HEK293 (cell line): ENCODE measurements at regions not wholly inside any gene's neighbourhood (a gene's known extent, or its start where the extent isn't known, plus 50 kb on each side); places are given as distances from the start of the nearest gene placed in this dataset.

Experiments
- CTCF ChIA-PET: fragments of 350-600 bp; formaldehyde crosslinking; extraction: SDS; loops from one replicate; lab custom pipeline; 2021; ENCODE audit warnings: antibody characterized with exemption; lab: Yijun Ruan, JAX
- POLR2A ChIA-PET: fragments of 300-600 bp; formaldehyde crosslinking; extraction: SDS; loops from one replicate; lab custom pipeline; 2020; ENCODE audit warnings: antibody characterized with exemption, inconsistent platforms; lab: Yijun Ruan, JAX
- H3K27ac ChIP-seq: fragments of 200-500 bp; sonication (Bioruptor generic); 2 replicates; pipeline ENCODE4 v1.5.1; 2014; ENCODE audit warnings: low read depth, low read length, control low read depth, inconsistent platforms; ENCODE audit errors: extremely low read depth
- H3K36me3 ChIP-seq, 2 experiments: fragments of 200-500 bp in 1 of 2; sonication (Bioruptor generic) in 1 of 2; 1 replicate in 1 of 2; 2 replicates in 1 of 2; pipeline ENCODE4 v1.5.1; 2014 to 2017; ENCODE audit warnings: inconsistent platforms in 2 of 2, low read length in 2 of 2; ENCODE audit not compliant: control insufficient read depth in 2 of 2, insufficient read depth in 1 of 2
- H3K4me1 ChIP-seq: fragments of 200-500 bp; sonication (Bioruptor generic); 2 replicates; pipeline ENCODE4 v1.5.1; 2014; ENCODE audit warnings: mild to moderate bottlenecking, low read length, inconsistent platforms; ENCODE audit not compliant: control insufficient read depth, insufficient read depth
- H3K4me3 ChIP-seq: 2 replicates; pipeline ENCODE4 v1.5.1; 2011; ENCODE audit warnings: low read depth, mild to moderate bottlenecking, control low read depth, low read length, moderate library complexity
- H3K9me3 ChIP-seq: fragments of 200-500 bp; sonication (Bioruptor generic); 2 replicates; pipeline ENCODE4 v1.5.1; 2014; ENCODE audit warnings: low read depth, low read length, inconsistent platforms; ENCODE audit not compliant: control insufficient read depth, insufficient read depth
- EGR2 ChIP-seq: fragments of 450-650 bp; formaldehyde crosslinking; IDR thresholded peaks from 2 replicates; pipeline ENCODE4 v1.5.1; 2016; ENCODE audit warnings: low read depth, missing biosample characterization, missing genetic modification characterization
- GLIS2 ChIP-seq: fragments of 450-650 bp; formaldehyde crosslinking; IDR thresholded peaks from 2 replicates; pipeline ENCODE4 v1.5.1; 2016; ENCODE audit warnings: missing biosample characterization, missing genetic modification characterization
- KLF1 ChIP-seq: fragments of 450-650 bp; formaldehyde crosslinking; IDR thresholded peaks from 2 replicates; pipeline ENCODE4 v1.5.1; 2016; ENCODE audit warnings: missing biosample characterization, missing genetic modification characterization
- PRDM1 ChIP-seq: fragments of 450-650 bp; formaldehyde crosslinking; IDR thresholded peaks from 2 replicates; pipeline ENCODE4; 2016; ENCODE audit warnings: missing biosample characterization, missing genetic modification characterization
- SALL2 ChIP-seq: fragments of 450-650 bp; formaldehyde crosslinking; IDR thresholded peaks from 2 replicates; pipeline ENCODE4 v1.5.0; 2017; ENCODE audit warnings: missing biosample characterization, mild to moderate bottlenecking, missing genetic modification characterization, borderline replicate concordance
- SETDB1 ChIP-seq: IDR thresholded peaks from one replicate; pipeline ENCODE4 v1.6.1; 2017; ENCODE audit warnings: mild to moderate bottlenecking, low read length, moderate library complexity, mixed read lengths; ENCODE audit not compliant: insufficient read length
- YY2 ChIP-seq: fragments of 450-650 bp; formaldehyde crosslinking; IDR thresholded peaks from 2 replicates; pipeline ENCODE4 v1.5.1; 2016; ENCODE audit warnings: missing biosample characterization, missing genetic modification characterization
- ZIC2 ChIP-seq: fragments of 450-650 bp; formaldehyde crosslinking; IDR thresholded peaks from 2 replicates; pipeline ENCODE4 v1.5.1; 2016; ENCODE audit warnings: missing biosample characterization, missing genetic modification characterization
- ZNF155 ChIP-seq: fragments of 450-650 bp; formaldehyde crosslinking; IDR thresholded peaks from 2 replicates; pipeline ENCODE4 v1.5.1; 2016; ENCODE audit warnings: missing biosample characterization, missing genetic modification characterization
- ZNF24 ChIP-seq: fragments of 450-650 bp; formaldehyde crosslinking; IDR thresholded peaks from 2 replicates; pipeline ENCODE4 v1.5.1; 2016; ENCODE audit warnings: missing biosample characterization, missing genetic modification characterization
- ZNF324 ChIP-seq: fragments of 450-650 bp; formaldehyde crosslinking; IDR thresholded peaks from 2 replicates; pipeline ENCODE4 v1.5.1; 2016; ENCODE audit warnings: missing biosample characterization, missing genetic modification characterization
- ZNF391 ChIP-seq: fragments of 450-650 bp; formaldehyde crosslinking; IDR thresholded peaks from 2 replicates; pipeline ENCODE4 v1.5.1; 2016; ENCODE audit warnings: low read depth, missing biosample characterization, missing genetic modification characterization, borderline replicate concordance
- ZNF473 ChIP-seq: fragments of 450-650 bp; formaldehyde crosslinking; IDR thresholded peaks from 2 replicates; pipeline ENCODE4 v1.5.1; 2017; ENCODE audit warnings: missing biosample characterization, missing genetic modification characterization
- ZNF501 ChIP-seq: fragments of 450-650 bp; formaldehyde crosslinking; IDR thresholded peaks from 2 replicates; pipeline ENCODE4 v1.5.1; 2016; ENCODE audit warnings: missing biosample characterization, missing genetic modification characterization
- ZNF544 ChIP-seq: fragments of 450-650 bp; formaldehyde crosslinking; IDR thresholded peaks from 2 replicates; pipeline ENCODE4 v1.5.0; 2017; ENCODE audit warnings: missing biosample characterization, missing genetic modification characterization
- ZNF555 ChIP-seq: fragments of 450-650 bp; formaldehyde crosslinking; conservative IDR thresholded peaks from 2 replicates; pipeline ENCODE4 v1.5.1; 2017; ENCODE audit warnings: missing biosample characterization, mild to moderate bottlenecking, missing genetic modification characterization, inconsistent platforms
- ZNF600 ChIP-seq: fragments of 450-650 bp; formaldehyde crosslinking; IDR thresholded peaks from 2 replicates; pipeline ENCODE4 v1.5.1; 2016; ENCODE audit warnings: missing biosample characterization, missing genetic modification characterization
- ZNF692 ChIP-seq: fragments of 450-650 bp; formaldehyde crosslinking; IDR thresholded peaks from 2 replicates; pipeline ENCODE4 v1.5.1; 2016; ENCODE audit warnings: missing biosample characterization, missing genetic modification characterization
- ZNF701 ChIP-seq: fragments of 450-650 bp; formaldehyde crosslinking; IDR thresholded peaks from 2 replicates; pipeline ENCODE4 v1.5.1; 2016; ENCODE audit warnings: missing biosample characterization, missing genetic modification characterization
- ZNF747 ChIP-seq: fragments of 450-650 bp; formaldehyde crosslinking; IDR thresholded peaks from 2 replicates; pipeline ENCODE4 v1.5.1; 2016; ENCODE audit warnings: missing biosample characterization, missing genetic modification characterization
- ZNF76 ChIP-seq: fragments of 450-650 bp; formaldehyde crosslinking; IDR thresholded peaks from 2 replicates; pipeline ENCODE4; 2016; ENCODE audit warnings: low read depth, missing biosample characterization, missing genetic modification characterization, borderline replicate concordance
- TF ChIP-seq, protein P1 (sequence below): fragments of 450-650 bp; formaldehyde crosslinking; IDR thresholded peaks from 2 replicates; pipeline ENCODE4 v1.5.1; 2016; ENCODE audit warnings: missing biosample characterization, missing genetic modification characterization
- TF ChIP-seq, protein P2 (sequence below): fragments of 450-650 bp; formaldehyde crosslinking; IDR thresholded peaks from 2 replicates; pipeline ENCODE4 v1.5.1; 2017; ENCODE audit warnings: missing biosample characterization, missing genetic modification characterization

- H3K4me3 ChIP-seq: no peak overlapping the region
- POLR2A ChIA-PET: no interaction called here
- no peak overlapping the region for H3K27ac ChIP-seq
- CTCF ChIA-PET: no interaction called here
- no peaks in the 10 kb centered on the region for H3K9me3 ChIP-seq
- TF ChIP-seq YY2 (no peak), ZNF747 (tag by site-specific recombination) (no peak), PRDM1 (tag by site-specific recombination) (no peak), ZNF501 (no peak), ZNF600 (tag by site-specific recombination) (no peak), EGR2 (tag by site-specific recombination) (no peak), KLF1 (tag by site-specific recombination) (no peak)
- H3K36me3 ChIP-seq: no peaks in the 10 kb centered on the region
- no peaks in the 10 kb centered on the region for H3K4me1 ChIP-seq
Measured at GRCh38 chr6:155955038-155955437, 499.4 kb upstream of the NOX3 start.

- Histone ChIP-seq H3K4me3 (no peak overlapping the region), H3K36me3 (no peaks in the 10 kb centered on the region), H3K27ac (no peak overlapping the region), H3K9me3 (no peaks in the 10 kb centered on the region), H3K4me1 (no peaks in the 10 kb centered on the region)
- ChIA-PET POLR2A (no interaction called here), CTCF (no interaction called here)
- TF ChIP-seq ZNF391 (tag by site-specific recombination): no peak
- TF ChIP-seq, protein P1, sequence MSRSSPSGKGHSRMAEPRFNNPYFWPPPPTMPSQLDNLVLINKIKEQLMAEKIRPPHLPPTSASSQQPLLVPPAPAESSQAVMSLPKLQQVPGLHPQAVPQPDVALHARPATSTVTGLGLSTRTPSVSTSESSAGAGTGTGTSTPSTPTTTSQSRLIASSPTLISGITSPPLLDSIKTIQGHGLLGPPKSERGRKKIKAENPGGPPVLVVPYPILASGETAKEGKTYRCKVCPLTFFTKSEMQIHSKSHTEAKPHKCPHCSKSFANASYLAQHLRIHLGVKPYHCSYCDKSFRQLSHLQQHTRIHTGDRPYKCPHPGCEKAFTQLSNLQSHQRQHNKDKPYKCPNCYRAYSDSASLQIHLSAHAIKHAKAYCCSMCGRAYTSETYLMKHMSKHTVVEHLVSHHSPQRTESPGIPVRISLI (tag by site-specific recombination): no peak
- TF ChIP-seq ZNF544 (tag by site-specific recombination): no peak
- no peak for TF ChIP-seq ZNF24 (tag by site-specific recombination)
Measured at GRCh38 chr6:155954149-155954548, 498.5 kb upstream of the NOX3 start.

DNA sequence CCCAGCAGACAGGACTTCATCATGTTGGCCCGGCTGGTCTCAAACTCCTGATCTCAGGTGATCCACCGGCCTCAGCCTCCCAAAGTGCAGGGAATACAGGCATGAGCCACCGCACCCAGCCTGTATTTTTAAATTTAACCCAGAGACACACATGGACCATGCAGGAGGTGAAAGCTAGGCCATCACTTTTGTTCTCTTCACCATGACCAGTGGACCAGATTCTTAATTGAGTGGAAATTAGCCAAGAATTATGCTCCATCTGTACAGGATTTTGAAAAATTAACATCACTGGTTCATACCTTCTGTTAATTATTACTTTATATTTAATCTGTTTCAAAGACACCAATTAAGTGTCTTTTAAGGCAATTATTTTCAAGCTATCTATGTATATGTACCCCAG is 493.6 kb upstream of the NOX3 start:
- Histone ChIP-seq H3K27ac (no peak overlapping the region), H3K36me3 (no peaks in the 10 kb centered on the region), H3K9me3 (no peaks in the 10 kb centered on the region), H3K4me3 (no peak overlapping the region), H3K4me1 (no peaks in the 10 kb centered on the region)
- TF ChIP-seq ZIC2 (tag by site-specific recombination) (no peak), ZNF76 (tag by site-specific recombination) (no peak), ZNF501 (no peak), ZNF324 (no peak)
- ChIA-PET CTCF (no interaction called here), POLR2A (no interaction called here)

- no peaks in the 10 kb centered on the region for H3K9me3 ChIP-seq
- H3K27ac ChIP-seq: no peak overlapping the region
- no peaks in the 10 kb centered on the region for H3K36me3 ChIP-seq
- H3K4me1 ChIP-seq: no peaks in the 10 kb centered on the region
- no peak overlapping the region for H3K4me3 ChIP-seq
- ChIA-PET CTCF (no interaction called here), POLR2A (no interaction called here)
- TF ChIP-seq, protein P2, sequence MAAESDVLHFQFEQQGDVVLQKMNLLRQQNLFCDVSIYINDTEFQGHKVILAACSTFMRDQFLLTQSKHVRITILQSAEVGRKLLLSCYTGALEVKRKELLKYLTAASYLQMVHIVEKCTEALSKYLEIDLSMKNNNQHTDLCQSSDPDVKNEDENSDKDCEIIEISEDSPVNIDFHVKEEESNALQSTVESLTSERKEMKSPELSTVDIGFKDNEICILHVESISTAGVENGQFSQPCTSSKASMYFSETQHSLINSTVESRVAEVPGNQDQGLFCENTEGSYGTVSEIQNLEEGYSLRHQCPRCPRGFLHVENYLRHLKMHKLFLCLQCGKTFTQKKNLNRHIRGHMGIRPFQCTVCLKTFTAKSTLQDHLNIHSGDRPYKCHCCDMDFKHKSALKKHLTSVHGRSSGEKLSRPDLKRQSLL: no peak
- TF ChIP-seq ZNF555: no peak
- no peak for TF ChIP-seq ZNF473 (tag by site-specific recombination)
- TF ChIP-seq ZNF701 (tag by site-specific recombination): no peak
- TF ChIP-seq SALL2 (tag by site-specific recombination): no peak
- no peak for TF ChIP-seq SETDB1
- TF ChIP-seq ZNF155 (tag by site-specific recombination): no peak
- TF ChIP-seq GLIS2 (tag by site-specific recombination): no peak
- no peak for TF ChIP-seq ZNF76 (tag by site-specific recombination)
- TF ChIP-seq ZNF692 (tag by site-specific recombination): no peak
Measured at GRCh38 chr6:155946860-155947259, 491.2 kb upstream of the NOX3 start.
